HepG2 (cell line): ENCODE measurements at regions not wholly inside any gene's neighbourhood (a gene's known extent, or its start where the extent isn't known, plus 50 kb on each side); places are given as distances from the start of the nearest gene placed in this dataset.

Experiments
- ATAC-seq: fragments of 200-7000 bp; cut with Tn5 transposase; 3 replicates; pipeline ENCODE4 v1.9.1; 2020; ENCODE audit warnings: mild to moderate bottlenecking, moderate library complexity
- BruUV-seq: library from RNA; stranded (reverse); fragments of 400-500 nt; replicated peaks from 2 replicates; lab custom pipeline; 2021; lab: Mats Ljungman, UMichigan
- CTCF ChIA-PET: fragments of 300-600 bp; formaldehyde crosslinking; extraction: SDS; loops from one replicate; lab custom pipeline; 2021; ENCODE audit warnings: low total read pairs, inconsistent platforms, low intra/inter-chr PET ratio; lab: Yijun Ruan, JAX
- POLR2A ChIA-PET: fragments of 350-600 bp; sonication (Branson Sonifier 250); formaldehyde crosslinking; loops from one replicate; lab custom pipeline; 2020; ENCODE audit warnings: antibody characterized with exemption, inconsistent platforms; lab: Yijun Ruan, JAX
- DNase-seq: peaks from one replicate; pipeline ENCODE4 v3.0.0-alpha.2; 2015; ENCODE audit warnings: low spot score
- FAIRE-seq: peaks from 3 replicates; lab custom pipeline; 2011; peaks lifted over from hg19 to GRCh38; lab: Jason Lieb, UNC
- H2AFZ ChIP-seq: one replicate; pipeline ENCODE4 v1.6.1; 2011; ENCODE audit warnings: low read length, inconsistent platforms
- H3K27ac ChIP-seq: fragments of 300-600 bp; 3 replicates; pipeline ENCODE4 v1.8.0; 2011; ENCODE audit warnings: mixed run types, mild to moderate bottlenecking, mixed read lengths, low read length, inconsistent platforms; ENCODE audit not compliant: insufficient read depth; ENCODE audit errors: extremely low read length
- H3K27me3 ChIP-seq, 2 experiments: fragments of 200-600 bp in 1 of 2; 2 replicates in 1 of 2; 3 replicates in 1 of 2; pipeline versions ENCODE4 v1.6.0 to v1.8.0; 2011; ENCODE audit warnings: low read length in 2 of 2, mild to moderate bottlenecking in 2 of 2, moderate library complexity in 2 of 2, inconsistent platforms in 1 of 2; ENCODE audit not compliant: insufficient read depth in 2 of 2, control insufficient read depth in 1 of 2
- H3K36me3 ChIP-seq, 2 experiments: fragments of 200-600 bp in 1 of 2; replicated peaks in 1 of 2; 2 replicates in 1 of 2; 3 replicates in 1 of 2; pipeline versions ENCODE4 v1.5.1 to v1.8.0; 2011; ENCODE audit warnings: low read length in 2 of 2, inconsistent platforms in 1 of 2; ENCODE audit not compliant: insufficient read depth in 2 of 2, control insufficient read depth in 1 of 2
- H3K4me1 ChIP-seq: 2 replicates; pipeline ENCODE4 v1.5.1; 2012; ENCODE audit warnings: low read length, inconsistent platforms; ENCODE audit not compliant: insufficient read depth
- H3K4me2 ChIP-seq: 2 replicates; pipeline ENCODE4 v1.6.0; 2011; ENCODE audit warnings: low read depth, low read length, inconsistent platforms
- H3K4me3 ChIP-seq, 3 experiments: fragments of 200-600 bp in 1 of 3; sonication (generic), shearing (Covaris generic) in 1 of 3; replicated peaks in 1 of 3; 2 replicates each; pipeline ENCODE4 v1.5.1; 2011 to 2016; ENCODE audit warnings: low read length in 3 of 3, inconsistent platforms in 2 of 3, low read depth in 2 of 3, mild to moderate bottlenecking in 2 of 3, control low read depth in 1 of 3, mixed read lengths in 1 of 3; ENCODE audit not compliant: insufficient read depth in 1 of 3
- H3K79me2 ChIP-seq: one replicate; pipeline ENCODE4 v1.6.1; 2011; ENCODE audit warnings: low read length, inconsistent platforms; ENCODE audit not compliant: insufficient read depth
- H3K9ac ChIP-seq: 2 replicates; pipeline ENCODE4 v1.6.0; 2011; ENCODE audit warnings: mild to moderate bottlenecking, low read depth, low read length, inconsistent platforms; ENCODE audit not compliant: insufficient read depth
- H3K9me3 ChIP-seq: 2 replicates; pipeline ENCODE4 v1.5.1; 2012; ENCODE audit warnings: mild to moderate bottlenecking, low read length
- H4K20me1 ChIP-seq: 2 replicates; pipeline ENCODE4 v1.6.0; 2011; ENCODE audit warnings: inconsistent platforms, mild to moderate bottlenecking, low read length, moderate library complexity; ENCODE audit not compliant: insufficient read depth
- SMAD3 ChIP-seq: sonication (generic); formaldehyde crosslinking; IDR thresholded peaks from 2 replicates; pipeline ENCODE4 v1.4.0; 2020; ENCODE audit warnings: missing genetic modification reagents
- ZNF24 ChIP-seq: fragments of 450-650 bp; IDR thresholded peaks from 2 replicates; pipeline ENCODE4 v1.6.1; 2017; ENCODE audit warnings: antibody characterized with exemption, mild to moderate bottlenecking
- ZNF512 ChIP-seq: sonication (generic); formaldehyde crosslinking; IDR thresholded peaks from 2 replicates; pipeline ENCODE4 v1.4.0; 2020; ENCODE audit warnings: mild to moderate bottlenecking, missing genetic modification reagents
- ZNF747 ChIP-seq: sonication (generic); formaldehyde crosslinking; IDR thresholded peaks from 2 replicates; pipeline ENCODE4 v1.8.1; 2023; ENCODE audit warnings: missing genetic modification reagents, mild to moderate bottlenecking, borderline replicate concordance
- WGBS: methylation state at CpG from one replicate; pipeline ENCODE4 v1.1.6; 2017; ENCODE audit warnings: low lambda C conversion rate; 5-methylcytosine and 5-hydroxymethylcytosine counted together
- in situ Hi-C: cut with HindIII; loops from 2 replicates; pipeline ENCODE4 v1.10.0; 2017; ENCODE audit warnings: low pct_unique_long_range_greater_than_20kb; ENCODE audit not compliant: extremely low pct_ligation_motif_present
- intact Hi-C: fragments of 100-400 bp; cut with micrococcal nuclease; formaldehyde crosslinking; loops from one replicate; pipeline ENCODE4 v1.10.0; 2022; ENCODE audit not compliant: unreplicated experiment

GRCh38 chr6:169858935-169859351, 107.5 kb downstream of the ERMARD start:
- DNase-seq (no peak), FAIRE-seq (no peak), ATAC-seq (peak; percentile 25)
- ChIA-PET CTCF (no interaction called here), POLR2A (no interaction called here)
- Histone ChIP-seq H2AFZ (no peak overlapping the region), H3K4me3 (no peak overlapping the region), H3K36me3 (no peaks in the 10 kb centered on the region), H3K4me1 (no peaks in the 10 kb centered on the region), H3K79me2 (no peaks in the 10 kb centered on the region), H3K27ac (no peak overlapping the region), H3K27me3 (peaks cover 8 to 51% of the 10 kb centered on the region in 2 experiments; a peak in 4 of 5 replicates), H3K9ac (no peak overlapping the region), H3K9me3 (peaks cover 5% of the 10 kb centered on the region; the same call in 1 of the 2 replicates), H3K4me2 (no peak overlapping the region), H4K20me1 (no peaks in the 10 kb centered on the region)
- no TSS peak for BruUV-seq
- TF ChIP-seq ZNF512 (CRISPR knock-in tag) = no peak
- TF ChIP-seq ZNF747 = no peak
- TF ChIP-seq SMAD3 (CRISPR knock-in tag) = no peak
- in situ Hi-C loops = no loop called here
- intact Hi-C loops = no loop called here
- WGBS = 20% methylated on average over 8 of the region's 10 CpGs

- intact Hi-C loops = no loop called here
- ATAC-seq (no peak), DNase-seq (no peak), FAIRE-seq (no peak)
- Histone ChIP-seq H3K27ac (no peak overlapping the region), H3K4me3 (no peak overlapping the region), H4K20me1 (no peaks in the 10 kb centered on the region), H3K79me2 (no peaks in the 10 kb centered on the region), H3K4me1 (no peaks in the 10 kb centered on the region), H2AFZ (no peak overlapping the region), H3K36me3 (no peaks in the 10 kb centered on the region), H3K9ac (no peak overlapping the region), H3K9me3 (peaks cover 5% of the 10 kb centered on the region; the same call in 1 of the 2 replicates), H3K4me2 (no peak overlapping the region), H3K27me3 (peaks cover 8 to 51% of the 10 kb centered on the region in 2 experiments; a peak in 4 of 5 replicates)
- BruUV-seq = no TSS peak
- CTCF ChIA-PET = no interaction called here
- POLR2A ChIA-PET = no interaction called here
- in situ Hi-C loops = no loop called here
- WGBS = 49% methylated on average over 12 of the region's 17 CpGs
- no peak for TF ChIP-seq ZNF24
These were observed 107.0 kb downstream of the ERMARD start for GRCh38 chr6:169858293-169858934.
